ENCODE measurements at regions not wholly inside any gene's neighbourhood (a gene's known extent, or its start where the extent isn't known, plus 50 kb on each side); places are given as distances from the start of the nearest gene placed in this dataset.

DNA sequence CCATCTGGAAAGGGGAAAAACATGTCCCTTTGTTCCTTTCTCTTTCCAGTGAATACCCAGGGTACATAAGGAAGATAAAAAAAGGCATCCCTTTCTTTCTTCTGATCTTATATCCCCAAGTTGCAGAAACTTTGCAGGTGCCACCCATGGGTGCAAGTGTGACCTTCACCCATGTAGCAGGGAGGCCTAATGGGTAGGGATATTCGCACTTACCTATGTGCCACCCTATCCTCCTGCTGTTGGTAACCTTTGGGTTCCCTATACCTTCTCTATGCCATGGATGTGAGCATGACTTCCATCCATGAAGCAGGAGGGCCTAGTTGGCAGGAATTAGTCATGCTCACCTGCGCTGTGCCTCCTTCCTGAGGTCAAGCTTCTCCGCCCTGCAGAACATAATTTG is 59.2 kb upstream of the C15orf39 start:
- TF ChIP-seq, protein P1, sequence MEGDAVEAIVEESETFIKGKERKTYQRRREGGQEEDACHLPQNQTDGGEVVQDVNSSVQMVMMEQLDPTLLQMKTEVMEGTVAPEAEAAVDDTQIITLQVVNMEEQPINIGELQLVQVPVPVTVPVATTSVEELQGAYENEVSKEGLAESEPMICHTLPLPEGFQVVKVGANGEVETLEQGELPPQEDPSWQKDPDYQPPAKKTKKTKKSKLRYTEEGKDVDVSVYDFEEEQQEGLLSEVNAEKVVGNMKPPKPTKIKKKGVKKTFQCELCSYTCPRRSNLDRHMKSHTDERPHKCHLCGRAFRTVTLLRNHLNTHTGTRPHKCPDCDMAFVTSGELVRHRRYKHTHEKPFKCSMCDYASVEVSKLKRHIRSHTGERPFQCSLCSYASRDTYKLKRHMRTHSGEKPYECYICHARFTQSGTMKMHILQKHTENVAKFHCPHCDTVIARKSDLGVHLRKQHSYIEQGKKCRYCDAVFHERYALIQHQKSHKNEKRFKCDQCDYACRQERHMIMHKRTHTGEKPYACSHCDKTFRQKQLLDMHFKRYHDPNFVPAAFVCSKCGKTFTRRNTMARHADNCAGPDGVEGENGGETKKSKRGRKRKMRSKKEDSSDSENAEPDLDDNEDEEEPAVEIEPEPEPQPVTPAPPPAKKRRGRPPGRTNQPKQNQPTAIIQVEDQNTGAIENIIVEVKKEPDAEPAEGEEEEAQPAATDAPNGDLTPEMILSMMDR (IDR thresholded peaks at IDR 0.05; ENCODE audit: extremely low read depth, insufficient read depth, missing control alignments), result no peak
- in situ Hi-C loops (cut with MboI; ENCODE audit: low pct_unique_long_range_greater_than_20kb, low sequenced_read_pairs, unreplicated experiment), result no loop called here
- no peak for DNase-seq (ENCODE audit: low spot score)

DNA sequence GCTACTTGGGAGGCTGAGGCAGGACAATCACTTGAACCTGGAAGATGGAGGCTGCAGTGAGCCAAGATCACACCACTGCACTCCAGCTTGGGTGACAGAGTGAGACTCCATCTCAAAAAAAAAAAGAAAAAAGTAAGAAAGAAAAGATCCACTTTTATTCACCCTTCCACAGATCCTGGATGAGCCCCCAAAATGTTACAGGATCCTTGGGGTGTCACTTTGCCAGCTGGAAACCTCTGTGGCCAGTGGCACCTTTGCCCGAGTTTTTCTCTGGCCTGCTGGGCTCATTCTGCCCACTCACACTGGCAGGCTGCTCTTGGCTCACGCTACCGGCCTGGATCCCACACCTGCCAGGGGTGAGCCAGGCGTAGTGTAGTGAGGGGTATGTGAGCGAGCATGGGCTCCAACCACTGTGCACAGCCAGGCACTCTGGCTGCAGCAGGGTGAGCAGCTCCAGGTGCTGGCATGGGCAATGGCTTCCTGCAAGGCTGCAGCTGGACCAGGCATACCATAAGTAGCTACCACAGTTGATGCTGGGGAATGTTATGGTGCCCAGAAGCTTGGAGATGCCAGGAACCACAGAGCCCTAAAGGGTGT is 57.8 kb upstream of the C15orf39 start:
- TF ChIP-seq, protein P1 (IDR thresholded peaks at IDR 0.05; ENCODE audit: extremely low read depth, insufficient read depth, missing control alignments), result no peak
- in situ Hi-C loops (cut with MboI; ENCODE audit: low pct_unique_long_range_greater_than_20kb, low sequenced_read_pairs, unreplicated experiment), result no loop called here
- no peak for DNase-seq (ENCODE audit: low spot score)

DNA sequence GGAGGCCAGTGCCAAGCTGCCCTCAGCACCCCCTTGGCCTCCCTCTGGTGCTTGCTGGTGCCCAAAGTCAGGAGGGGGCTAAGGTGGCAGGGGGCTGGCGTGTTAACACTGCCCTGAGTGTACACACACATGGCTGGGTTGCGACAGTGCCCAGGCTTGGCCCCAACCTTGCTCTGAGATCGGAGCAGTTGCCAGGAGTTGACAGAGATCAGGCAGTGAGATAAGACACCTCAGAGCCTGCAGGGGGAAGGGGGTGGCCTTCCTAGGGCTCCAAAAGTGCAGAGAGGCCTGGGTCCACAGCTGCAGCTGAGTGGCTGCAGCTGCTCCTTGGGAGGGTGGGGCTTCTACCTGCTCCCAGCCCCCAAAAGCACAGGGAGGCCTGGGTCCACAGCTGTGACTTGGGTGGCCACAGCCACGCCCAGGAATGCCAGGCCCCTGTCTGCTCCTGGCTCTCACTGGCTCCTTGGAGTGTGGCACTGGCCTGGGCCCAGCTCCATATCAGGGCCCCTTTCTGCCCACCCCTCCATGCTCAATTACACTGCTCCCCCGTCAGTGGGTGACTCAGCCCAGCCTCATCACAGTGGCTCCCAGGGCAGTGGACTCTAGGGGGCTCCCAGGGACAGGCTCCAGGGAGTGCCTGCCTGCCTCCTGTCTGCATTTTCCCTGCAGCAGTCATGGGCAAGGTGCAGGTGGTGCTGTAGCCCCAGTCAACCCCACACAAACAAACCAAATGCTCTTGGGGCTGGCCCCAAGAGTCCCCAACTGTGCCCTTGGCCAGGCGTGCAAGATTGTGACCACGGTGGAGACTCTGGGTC is 56.4 kb upstream of the C15orf39 start:
- no peak for DNase-seq (ENCODE audit: low spot score)

DNA sequence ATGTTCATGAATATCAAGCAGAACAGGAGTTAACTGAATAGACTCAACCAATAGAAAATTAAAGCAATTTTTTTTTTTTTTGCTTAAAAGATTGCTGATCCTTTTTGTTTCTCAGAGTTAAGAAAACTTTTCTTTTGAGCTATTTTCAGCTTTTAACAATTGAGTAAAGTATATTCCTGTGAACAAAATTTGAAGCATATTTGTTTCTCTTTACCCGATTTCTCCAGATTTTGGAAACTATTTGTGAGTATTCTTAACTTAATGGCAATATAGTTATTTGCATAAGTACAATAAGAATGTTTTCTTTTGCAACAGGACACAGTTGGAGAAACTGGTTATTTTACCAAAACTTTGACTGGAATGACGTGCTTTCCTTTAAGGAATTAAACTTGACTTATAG is 53.4 kb upstream of the C15orf39 start:
- TF ChIP-seq, protein P1 (IDR thresholded peaks at IDR 0.05; ENCODE audit: extremely low read depth, insufficient read depth, missing control alignments), result no peak
- in situ Hi-C loops (cut with MboI; ENCODE audit: low pct_unique_long_range_greater_than_20kb, low sequenced_read_pairs, unreplicated experiment), result no loop called here
- no peak for DNase-seq (ENCODE audit: low spot score)

More for the DNA sequence above, 56.4 kb upstream of the C15orf39 start:
- TF ChIP-seq, protein P1 (IDR thresholded peaks at IDR 0.05; ENCODE audit: extremely low read depth, insufficient read depth, missing control alignments), result no peak
- in situ Hi-C loops (cut with MboI; ENCODE audit: low pct_unique_long_range_greater_than_20kb, low sequenced_read_pairs, unreplicated experiment), result no loop called here

DNA sequence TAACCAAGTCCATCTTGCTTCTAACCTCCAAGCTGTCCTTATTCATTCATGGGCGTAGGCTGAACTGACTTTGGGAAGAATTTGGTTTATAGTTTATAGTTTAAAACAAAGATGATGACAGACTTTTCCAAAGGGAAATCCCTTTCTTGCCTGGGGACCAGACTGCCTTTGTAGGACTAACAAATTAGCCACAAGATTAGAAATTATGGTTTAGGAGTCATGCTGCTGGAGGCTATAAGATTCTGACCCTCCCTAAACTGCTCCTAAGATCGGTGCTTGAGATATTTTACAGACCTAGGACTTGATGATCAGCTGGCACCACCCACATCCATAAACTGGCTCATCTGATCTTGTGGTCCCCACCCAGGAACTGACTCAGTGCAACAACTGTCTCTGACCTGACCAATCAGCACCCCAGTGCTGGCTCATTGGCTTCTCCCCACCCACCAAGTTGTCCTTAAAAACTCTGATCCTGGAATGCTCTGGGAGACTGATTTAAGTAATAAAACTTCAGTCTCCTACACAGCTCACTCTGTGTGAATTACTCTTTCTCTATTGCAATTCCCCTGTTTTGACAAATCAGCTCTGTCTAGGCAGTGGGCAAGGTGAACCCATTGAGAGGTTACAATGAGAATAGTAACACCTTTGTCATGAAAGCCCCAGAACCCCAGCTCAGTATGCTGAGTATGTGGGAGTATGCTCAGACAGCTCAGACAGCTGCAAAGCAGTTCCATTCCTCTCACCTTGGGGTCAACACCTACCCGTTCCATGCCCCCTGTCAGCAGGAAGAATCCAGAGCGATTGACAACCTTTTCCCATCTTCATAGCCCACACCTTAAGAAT is 51.6 kb upstream of the C15orf39 start:
- in situ Hi-C loops (cut with MboI; ENCODE audit: low pct_unique_long_range_greater_than_20kb, low sequenced_read_pairs, unreplicated experiment), result loop anchor here (25.0 kb wide), 1 partner anchor 162 kb away; no protein-coding TSS in a partner anchor
- no peak for DNase-seq (ENCODE audit: low spot score)
- TF ChIP-seq, protein P1 (IDR thresholded peaks at IDR 0.05; ENCODE audit: extremely low read depth, insufficient read depth, missing control alignments), result no peak
